H1 (cell line): ENCODE measurements at regions not wholly inside any gene's neighbourhood (a gene's known extent, or its start where the extent isn't known, plus 50 kb on each side); places are given as distances from the start of the nearest gene placed in this dataset.

Experiments
- CTCF ChIA-PET: fragments of 300-600 bp; sonication (Branson Sonifier 250); formaldehyde crosslinking; loops from one replicate; lab custom pipeline; 2021; ENCODE audit not compliant: partially characterized antibody; lab: Charles Lee
- POLR2A ChIA-PET: fragments of 300-600 bp; sonication (Branson Sonifier 250); formaldehyde crosslinking; loops from one replicate; lab custom pipeline; 2021; ENCODE audit warnings: inconsistent platforms; ENCODE audit not compliant: partially characterized antibody; lab: Charles Lee
- DNase-seq, 2 experiments: peaks; one replicate each; pipeline versions ENCODE4 v3.0.0 to v3.0.0-alpha.2; 2010 to 2022; ENCODE audit warnings: low spot score in 2 of 2, low read depth in 1 of 2, mixed read lengths in 1 of 2
- FAIRE-seq: peaks from 2 replicates; lab custom pipeline; 2011; peaks lifted over from hg19 to GRCh38; lab: Jason Lieb, UNC
- H2AFZ ChIP-seq: 2 replicates; pipeline ENCODE4 v1.8.1; 2012; ENCODE audit warnings: low read length, inconsistent platforms
- H2AK5ac ChIP-seq: 2 replicates; pipeline ENCODE4 v1.6.1; 2013; ENCODE audit warnings: low read depth, low read length
- H2BK120ac ChIP-seq: replicated peaks from 2 replicates; pipeline ENCODE3; 2013; ENCODE audit warnings: low read depth, low read length, inconsistent platforms
- H2BK12ac ChIP-seq: 2 replicates; pipeline ENCODE4 v1.6.1; 2013; ENCODE audit warnings: low read depth, low read length
- H2BK15ac ChIP-seq: 2 replicates; pipeline ENCODE4 v1.6.1; 2013; ENCODE audit warnings: low read length
- H2BK20ac ChIP-seq: 2 replicates; pipeline ENCODE4 v1.6.1; 2013; ENCODE audit warnings: low read length
- H2BK5ac ChIP-seq: 2 replicates; pipeline ENCODE4 v1.6.1; 2013; ENCODE audit warnings: low read depth, low read length
- H3K14ac ChIP-seq: 2 replicates; pipeline ENCODE4 v1.6.1; 2013; ENCODE audit warnings: inconsistent platforms; ENCODE audit not compliant: insufficient read length
- H3K18ac ChIP-seq: 2 replicates; pipeline ENCODE4 v1.6.1; 2013; ENCODE audit warnings: low read length; ENCODE audit errors: extremely low read depth
- H3K23ac ChIP-seq: 2 replicates; pipeline ENCODE4 v1.6.1; 2013; ENCODE audit warnings: inconsistent platforms; ENCODE audit not compliant: insufficient read length
- H3K23me2 ChIP-seq: 2 replicates; pipeline ENCODE4 v1.6.1; 2013; ENCODE audit warnings: low read depth, low read length
- H3K27ac ChIP-seq: 2 replicates; pipeline ENCODE4 v1.6.1; 2011; ENCODE audit warnings: low read depth, low read length, inconsistent platforms
- H3K27me3 ChIP-seq, 4 experiments: replicated peaks in 1 of 4; 1 replicate in 1 of 4; 2 replicates in 3 of 4; pipeline versions ENCODE4 v1.6.1 to v1.8.1; 2011 to 2013; ENCODE audit warnings: low read length in 3 of 4, mild to moderate bottlenecking in 3 of 4, inconsistent platforms in 2 of 4, mixed read lengths in 2 of 4, moderate library complexity in 1 of 4; ENCODE audit not compliant: control insufficient read depth in 3 of 4, insufficient read depth in 3 of 4; ENCODE audit errors: extremely low read depth in 1 of 4
- H3K36me3 ChIP-seq, 4 experiments: 2 replicates each; pipeline versions ENCODE4 v1.6.1 to v1.8.1; 2011 to 2013; ENCODE audit warnings: mild to moderate bottlenecking in 4 of 4, low read length in 3 of 4, moderate library complexity in 2 of 4, control low read depth in 1 of 4, inconsistent platforms in 1 of 4; ENCODE audit not compliant: insufficient read depth in 4 of 4, control insufficient read depth in 2 of 4
- H3K4ac ChIP-seq: replicated peaks from 2 replicates; pipeline ENCODE3; 2013; ENCODE audit warnings: low read length, low read depth, mixed read lengths, inconsistent platforms; ENCODE audit not compliant: insufficient read length
- H3K4me1 ChIP-seq, 4 experiments: replicated peaks in 1 of 4; 1 replicate in 1 of 4; 2 replicates in 3 of 4; pipeline versions ENCODE4 v1.6.1 to v1.8.1; 2011 to 2013; ENCODE audit warnings: low read length in 3 of 4, inconsistent platforms in 2 of 4, mixed read lengths in 1 of 4; ENCODE audit not compliant: insufficient read depth in 4 of 4, control insufficient read depth in 3 of 4
- H3K4me2 ChIP-seq, 2 experiments: 2 replicates each; pipeline versions ENCODE4 v1.6.1 to v1.8.1; 2011 to 2013; ENCODE audit warnings: low read depth in 2 of 2, low read length in 2 of 2, control low read depth in 1 of 2, inconsistent platforms in 1 of 2, mild to moderate bottlenecking in 1 of 2; ENCODE audit not compliant: insufficient read depth in 1 of 2
- H3K4me3 ChIP-seq, 4 experiments: fragments of 200-600, 300-600 bp in 1 of 4; sonication (generic), shearing (Covaris generic), sonication (Bioruptor Twin) in 1 of 4; 2 replicates each; pipeline versions ENCODE4 v1.5.1 to v1.8.1; 2011 to 2016; ENCODE audit warnings: low read length in 4 of 4, low read depth in 3 of 4, control low read depth in 2 of 4, inconsistent platforms in 2 of 4, mild to moderate bottlenecking in 2 of 4, mixed read lengths in 1 of 4, moderate library complexity in 1 of 4; ENCODE audit not compliant: insufficient read depth in 2 of 4; ENCODE audit errors: extremely low read depth in 1 of 4
- H3K56ac ChIP-seq: replicated peaks from 2 replicates; pipeline ENCODE3; 2013; ENCODE audit warnings: low read depth, mild to moderate bottlenecking, mixed read lengths, low read length, inconsistent platforms; ENCODE audit not compliant: insufficient read length
- H3K79me1 ChIP-seq: 2 replicates; pipeline ENCODE4 v1.6.1; 2013; ENCODE audit warnings: low read depth, low read length, control low read depth
- H3K79me2 ChIP-seq, 2 experiments: 2 replicates each; pipeline versions ENCODE4 v1.6.1 to v1.8.1; 2012 to 2013; ENCODE audit warnings: low read length in 2 of 2, mild to moderate bottlenecking in 2 of 2, inconsistent platforms in 1 of 2; ENCODE audit not compliant: insufficient read depth in 2 of 2, control insufficient read depth in 1 of 2
- H3K9ac ChIP-seq, 4 experiments: replicated peaks in 1 of 4; 1 replicate in 1 of 4; 2 replicates in 3 of 4; pipeline versions ENCODE4 v1.6.1 to v1.8.1; 2011 to 2013; ENCODE audit warnings: low read depth in 3 of 4, low read length in 3 of 4, control low read depth in 2 of 4, mild to moderate bottlenecking in 2 of 4, moderate library complexity in 2 of 4, inconsistent platforms in 1 of 4; ENCODE audit errors: extremely low read depth in 1 of 4
- H3K9me3 ChIP-seq, 2 experiments: 2 replicates each; pipeline versions ENCODE4 v1.6.1 to v1.8.1; 2012 to 2013; ENCODE audit warnings: mild to moderate bottlenecking in 2 of 2, moderate library complexity in 2 of 2, control low read depth in 1 of 2, inconsistent platforms in 1 of 2, low read depth in 1 of 2, low read length in 1 of 2, mixed read lengths in 1 of 2; ENCODE audit not compliant: insufficient read depth in 2 of 2
- H4K20me1 ChIP-seq, 2 experiments: replicated peaks in 1 of 2; 2 replicates each; pipeline versions ENCODE3 to v1.8.1; 2011 to 2013; ENCODE audit warnings: inconsistent platforms in 2 of 2, low read length in 2 of 2, mild to moderate bottlenecking in 1 of 2; ENCODE audit not compliant: insufficient read depth in 2 of 2, control insufficient read depth in 1 of 2
- H4K5ac ChIP-seq: 2 replicates; pipeline ENCODE4 v1.6.1; 2013; ENCODE audit warnings: low read length, low read depth, mixed read lengths, inconsistent platforms; ENCODE audit not compliant: insufficient read length
- H4K8ac ChIP-seq: 2 replicates; pipeline ENCODE4 v1.8.0; 2013; ENCODE audit warnings: mild to moderate bottlenecking, moderate library complexity, low read length, inconsistent platforms; ENCODE audit not compliant: insufficient read depth; ENCODE audit errors: extremely low read depth
- H4K91ac ChIP-seq: replicated peaks from 2 replicates; pipeline ENCODE3; 2013; ENCODE audit warnings: low read length, mixed read lengths, inconsistent platforms; ENCODE audit not compliant: insufficient read length
- ATF2 ChIP-seq: IDR thresholded peaks from 2 replicates; pipeline ENCODE4 v1.6.1; 2012; ENCODE audit warnings: low read length, inconsistent platforms
- CBX8 ChIP-seq: fragments of 300-800, 300-1000 bp; sonication (generic); IDR thresholded peaks from 2 replicates; pipeline ENCODE4 v1.7.1; 2016; ENCODE audit warnings: low read depth, low read length, borderline replicate concordance
- EZH2 ChIP-seq: fragments of 200-600 bp; sonication (generic); IDR thresholded peaks from 2 replicates; pipeline ENCODE4 v1.7.1; 2012; ENCODE audit warnings: low read depth, mild to moderate bottlenecking, moderate library complexity, low read length, inconsistent platforms; ENCODE audit not compliant: severe bottlenecking
- KDM1A ChIP-seq: fragments of 200-600, 300-600 bp; sonication (generic); IDR thresholded peaks from 2 replicates; pipeline ENCODE4 v1.7.1; 2016; ENCODE audit warnings: mild to moderate bottlenecking, low read length, borderline replicate concordance
- KDM4A ChIP-seq: IDR thresholded peaks from one replicate; pipeline ENCODE4 v1.7.1; 2012; ENCODE audit warnings: low read depth, mild to moderate bottlenecking, moderate library complexity, low read length, inconsistent platforms; ENCODE audit not compliant: severe bottlenecking
- MAFK ChIP-seq: IDR thresholded peaks from 2 replicates; pipeline ENCODE4 v1.6.1; 2012; ENCODE audit warnings: low read depth, mild to moderate bottlenecking, improper control_type of control experiment, low read length
- PHF8 ChIP-seq: fragments of 200-600 bp; sonication (generic); conservative IDR thresholded peaks from 2 replicates; pipeline ENCODE4 v1.7.1; 2012; ENCODE audit warnings: low read depth, mild to moderate bottlenecking, inconsistent platforms, low read length, moderate library complexity
- SAP30 ChIP-seq: fragments of 300-600 bp; sonication (generic); IDR thresholded peaks from 2 replicates; pipeline ENCODE4 v1.7.1; 2012; ENCODE audit warnings: low read length, moderate library complexity, mild to moderate bottlenecking, inconsistent platforms; ENCODE audit not compliant: insufficient read depth, insufficient replicate concordance
- SIRT6 ChIP-seq: IDR thresholded peaks from one replicate; pipeline ENCODE4 v1.7.1; 2012; ENCODE audit warnings: low read length, inconsistent platforms
- SP4 ChIP-seq: IDR thresholded peaks from 2 replicates; pipeline ENCODE4 v1.6.1; 2012; ENCODE audit warnings: low read length, inconsistent platforms
- SRF ChIP-seq: IDR thresholded peaks from 2 replicates; pipeline ENCODE4 v1.6.1; 2011; ENCODE audit warnings: mild to moderate bottlenecking, low read depth, low read length, moderate library complexity
- TAF1 ChIP-seq: IDR thresholded peaks from 2 replicates; pipeline ENCODE4 v1.6.1; 2011; ENCODE audit warnings: mild to moderate bottlenecking, low read depth, low read length
- TCF12 ChIP-seq: IDR thresholded peaks from 2 replicates; pipeline ENCODE4 v1.6.1; 2011; ENCODE audit warnings: low read depth, mild to moderate bottlenecking, low read length
- TEAD4 ChIP-seq: IDR thresholded peaks from 2 replicates; pipeline ENCODE4 v1.6.1; 2012; ENCODE audit warnings: low read depth, low read length, inconsistent platforms, mixed read lengths
- WGBS, 2 experiments: shearing (Covaris generic) in 1 of 2; methylation state at CpG; one replicate each; pipeline versions ENCODE4 v1.1.6 to v1.1.7; 2013 to 2015; ENCODE audit warnings: low lambda C conversion rate in 2 of 2, mixed read lengths in 2 of 2, inconsistent platforms in 1 of 2, low coverage in 1 of 2, missing lambda C conversion rate in 1 of 2; ENCODE audit not compliant: insufficient replicate concordance in 2 of 2, insufficient coverage in 1 of 2, insufficient read length in 1 of 2; ENCODE audit errors: extremely low coverage in 1 of 2, missing lambda C conversion rate in 1 of 2; 5-methylcytosine and 5-hydroxymethylcytosine counted together

DNA sequence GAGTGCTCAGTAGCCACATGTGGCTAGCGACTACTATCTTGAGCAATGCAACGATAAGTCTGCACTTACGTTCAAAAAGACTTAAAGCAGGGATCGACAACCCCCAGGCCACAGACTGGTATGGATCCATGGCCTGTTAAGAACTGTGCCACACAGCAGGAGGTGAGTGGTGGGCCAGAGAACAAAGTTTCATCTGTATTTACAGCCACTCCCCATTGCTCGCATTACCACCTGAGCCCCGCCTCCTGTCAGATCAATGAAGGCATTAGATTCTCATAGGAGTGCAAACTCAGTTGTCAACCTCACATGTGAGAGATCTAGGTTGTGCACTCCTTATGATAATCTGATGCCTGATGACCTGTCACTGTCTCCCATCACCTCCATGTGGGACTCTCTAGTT lies 103.6 kb upstream of the ZRANB2 start:
- Histone ChIP-seq H3K79me2 (no peaks in the 10 kb centered on the region), H2BK15ac (no peak overlapping the region), H4K20me1 (no peaks in the 10 kb centered on the region), H3K56ac (no peak overlapping the region), H3K18ac (no peak overlapping the region), H2BK12ac (no peak overlapping the region), H4K91ac (no peak overlapping the region), H3K36me3 (no peaks in the 10 kb centered on the region), H3K9me3 (no peaks in the 10 kb centered on the region), H3K27ac (no peak overlapping the region), H2BK120ac (no peak overlapping the region), H2BK5ac (no peak overlapping the region), H4K5ac (no peak overlapping the region), H3K4me1 (no peaks in the 10 kb centered on the region), H3K4me3 (no peak overlapping the region), H3K79me1 (no peaks in the 10 kb centered on the region), H3K23me2 (no peaks in the 10 kb centered on the region), H3K4ac (no peak overlapping the region), H4K8ac (no peak overlapping the region), H3K23ac (no peak overlapping the region), H3K14ac (no peak overlapping the region), H2AK5ac (no peak overlapping the region), H3K4me2 (no peak overlapping the region), H3K9ac (no peak overlapping the region), H2AFZ (no peak overlapping the region), H3K27me3 (no peaks in the 10 kb centered on the region), H2BK20ac (no peak overlapping the region)
- ChIA-PET POLR2A (no interaction called here), CTCF (interaction anchor here (0.8 kb wide), 1 partner anchor 11 kb away, joined by 3 read pairs; no protein-coding TSS in a partner anchor)
- 92% methylated on average over 6 of the region's 6 CpGs; no CpG with 5 or more reads in 1 of the 2 experiments for WGBS, 2 experiments
- no peak for FAIRE-seq
- DNase-seq = no peak
- TF ChIP-seq KDM4A (no peak), TAF1 (no peak), SP4 (no peak), TCF12 (no peak), PHF8 (no peak), CBX8 (no peak), ATF2 (no peak), EZH2 (no peak), SAP30 (no peak), MAFK (no peak), TEAD4 (no peak), SIRT6 (no peak), KDM1A (no peak), SRF (no peak)
